ENCODE measurements at regions not wholly inside any gene's neighbourhood (a gene's known extent, or its start where the extent isn't known, plus 50 kb on each side); places are given as distances from the start of the nearest gene placed in this dataset.

- TF ChIP-seq MAFF (IDR thresholded peaks at IDR 0.05; ENCODE audit: low read depth, low read length), result peak; percentile 27; the same call in 1 of the 2 replicates
- TF ChIP-seq STAT6 (CRISPR knock-in tag; IDR thresholded peaks at IDR 0.05; ENCODE audit: borderline replicate concordance), result no peak
- TF ChIP-seq PPARG (CRISPR knock-in tag; conservative IDR thresholded peaks at IDR 0.05), result no peak
- TF ChIP-seq PATZ1 (CRISPR knock-in tag; IDR thresholded peaks at IDR 0.05), result 0 out of 2 replicates have a peak, but pooled peaks have one; percentile 21
- no peak for TF ChIP-seq KDM5A (IDR thresholded peaks at IDR 0.05; ENCODE audit: borderline replicate concordance, low read length)
- no peak for TF ChIP-seq HNF1A (IDR thresholded peaks at IDR 0.05; ENCODE audit: low read depth)
- peak; percentile 35; the same call in 1 of the 2 replicates for TF ChIP-seq HNF1A (CRISPR knock-in tag; IDR thresholded peaks at IDR 0.05; ENCODE audit: borderline replicate concordance)
- TF ChIP-seq ZNF7 (CRISPR knock-in tag; IDR thresholded peaks at IDR 0.05), result no peak
- peak; percentile 72; the same call in 1 of the 2 replicates for TF ChIP-seq RXRB (CRISPR knock-in tag; IDR thresholded peaks at IDR 0.05; ENCODE audit: borderline replicate concordance)
- TF ChIP-seq ZBTB39 (CRISPR knock-in tag; IDR thresholded peaks at IDR 0.05), result no peak
- peak; percentile 46; the same call in 1 of the 2 replicates for TF ChIP-seq GATAD1 (CRISPR knock-in tag; IDR thresholded peaks at IDR 0.05)
- TF ChIP-seq JARID2 (CRISPR knock-in tag; IDR thresholded peaks at IDR 0.05; ENCODE audit: insufficient replicate concordance), result no peak
- no peak for TF ChIP-seq ZNF296 (CRISPR knock-in tag; conservative IDR thresholded peaks at IDR 0.05)
- TF ChIP-seq DRAP1 (CRISPR knock-in tag; IDR thresholded peaks at IDR 0.05), result 0 out of 2 replicates have a peak, but pooled peaks have one; percentile 25
- TF ChIP-seq SOX13 (IDR thresholded peaks at IDR 0.05), result peak; percentile 67; the same call in 1 of the 2 replicates
- peak in 1 of 2 experiments; percentile 85; a peak in 2 of 4 replicates for TF ChIP-seq SOX13 (CRISPR knock-in tag; conservative IDR thresholded peaks at IDR 0.05 in 1 of 2, IDR thresholded peaks at IDR 0.05 in 1 of 2)
- no peak for TF ChIP-seq TSC22D2 (CRISPR knock-in tag; IDR thresholded peaks at IDR 0.05; ENCODE audit: borderline replicate concordance)
- TF ChIP-seq RARG (CRISPR knock-in tag; IDR thresholded peaks at IDR 0.05; ENCODE audit: low read depth), result no peak
These were observed 124.9 kb upstream of the PIEZO2 start (continued) for GRCh38 chr18:11274144-11274794.
